Retinal pigment epithelial cell (primary cell): ENCODE measurements at regions not wholly inside any gene's neighbourhood (a gene's known extent, or its start where the extent isn't known, plus 50 kb on each side); places are given as distances from the start of the nearest gene placed in this dataset.

Source experiments
- DNase-seq: peaks from one replicate; pipeline ENCODE4 v3.0.0-alpha.2; 2010; ENCODE audit warnings: low read depth
- H3K4me3 ChIP-seq: 2 replicates; pipeline ENCODE4 v1.5.1; 2011; ENCODE audit warnings: mild to moderate bottlenecking, low read length, control low read depth, moderate library complexity
- CTCF ChIP-seq: conservative IDR thresholded peaks from 2 replicates; pipeline ENCODE4 v1.5.1; 2011; ENCODE audit warnings: low read depth, low read length, control low read depth, inconsistent platforms

- no peak overlapping the region for H3K4me3 ChIP-seq
Measured at GRCh38 chr5:171574376-171574775, 154.9 kb downstream of the FGF18 start.

GRCh38 chr5:171575386-171575785 lies 155.9 kb downstream of the FGF18 start:
- no peak for DNase-seq
- no peak overlapping the region for H3K4me3 ChIP-seq
- no peak for TF ChIP-seq CTCF

More at GRCh38 chr5:171574376-171574775, 154.9 kb downstream of the FGF18 start:
- TF ChIP-seq CTCF: no peak
- DNase-seq: no peak

- DNase-seq: no peak
- TF ChIP-seq CTCF: no peak
- no peak overlapping the region for H3K4me3 ChIP-seq
Measured at GRCh38 chr5:171575808-171576207, 156.4 kb downstream of the FGF18 start.

- DNase-seq: no peak
- no peak for TF ChIP-seq CTCF
- H3K4me3 ChIP-seq: no peak overlapping the region
Measured at GRCh38 chr5:171577042-171577758, 157.8 kb downstream of the FGF18 start.

GRCh38 chr5:171578049-171578828 lies 158.8 kb downstream of the FGF18 start:
- DNase-seq: no peak
- no peak for TF ChIP-seq CTCF
- H3K4me3 ChIP-seq: no peak overlapping the region

GRCh38 chr5:171578829-171579491 lies 159.5 kb downstream of the FGF18 start:
- no peak overlapping the region for H3K4me3 ChIP-seq
- no peak for DNase-seq
- TF ChIP-seq CTCF: no peak

- no peak for DNase-seq
- TF ChIP-seq CTCF: no peak
- H3K4me3 ChIP-seq: no peak overlapping the region
Measured at GRCh38 chr5:171579976-171580411, 160.5 kb downstream of the FGF18 start.
